GM12865 (cell line): ENCODE measurements at regions not wholly inside any gene's neighbourhood (a gene's known extent, or its start where the extent isn't known, plus 50 kb on each side); places are given as distances from the start of the nearest gene placed in this dataset.

Source experiments
- DNase-seq: peaks from one replicate; pipeline ENCODE4 v3.0.0; 2010; ENCODE audit warnings: low read depth
- H3K4me3 ChIP-seq: 2 replicates; pipeline ENCODE4 v1.5.1; 2011; ENCODE audit warnings: mild to moderate bottlenecking, low read depth, low read length, control low read depth
- TF ChIP-seq, protein P1 (sequence below): IDR thresholded peaks from 2 replicates; pipeline ENCODE4 v1.5.1; 2011; ENCODE audit warnings: low read length, control low read depth, low read depth, inconsistent platforms; ENCODE audit not compliant: insufficient read depth; ENCODE audit errors: missing control alignments

- no peak for DNase-seq
These were observed 133.7 kb upstream of the MEIS1 start for GRCh38 chr2:66301022-66301766.

DNA sequence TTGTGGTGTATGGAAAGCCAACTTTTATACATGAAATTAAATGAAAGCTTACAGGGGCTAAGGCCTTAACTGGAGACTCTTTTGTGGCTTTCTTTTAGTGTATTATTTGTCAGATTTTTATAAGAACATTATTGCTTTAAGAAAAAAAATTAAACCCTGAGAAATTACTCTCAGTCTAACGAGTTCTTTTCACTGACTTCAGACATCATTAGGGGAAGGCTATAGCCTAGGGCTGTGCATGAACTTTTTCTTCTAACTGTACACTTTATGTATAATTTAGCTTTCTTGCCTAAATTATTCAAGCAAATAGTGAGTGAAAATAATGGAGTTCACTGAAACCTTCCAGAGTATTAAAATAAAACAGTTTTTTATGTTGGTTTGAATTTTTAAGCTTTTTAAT lies 151.1 kb upstream of the MEIS1 start:
- no peak for DNase-seq
- TF ChIP-seq, protein P1, sequence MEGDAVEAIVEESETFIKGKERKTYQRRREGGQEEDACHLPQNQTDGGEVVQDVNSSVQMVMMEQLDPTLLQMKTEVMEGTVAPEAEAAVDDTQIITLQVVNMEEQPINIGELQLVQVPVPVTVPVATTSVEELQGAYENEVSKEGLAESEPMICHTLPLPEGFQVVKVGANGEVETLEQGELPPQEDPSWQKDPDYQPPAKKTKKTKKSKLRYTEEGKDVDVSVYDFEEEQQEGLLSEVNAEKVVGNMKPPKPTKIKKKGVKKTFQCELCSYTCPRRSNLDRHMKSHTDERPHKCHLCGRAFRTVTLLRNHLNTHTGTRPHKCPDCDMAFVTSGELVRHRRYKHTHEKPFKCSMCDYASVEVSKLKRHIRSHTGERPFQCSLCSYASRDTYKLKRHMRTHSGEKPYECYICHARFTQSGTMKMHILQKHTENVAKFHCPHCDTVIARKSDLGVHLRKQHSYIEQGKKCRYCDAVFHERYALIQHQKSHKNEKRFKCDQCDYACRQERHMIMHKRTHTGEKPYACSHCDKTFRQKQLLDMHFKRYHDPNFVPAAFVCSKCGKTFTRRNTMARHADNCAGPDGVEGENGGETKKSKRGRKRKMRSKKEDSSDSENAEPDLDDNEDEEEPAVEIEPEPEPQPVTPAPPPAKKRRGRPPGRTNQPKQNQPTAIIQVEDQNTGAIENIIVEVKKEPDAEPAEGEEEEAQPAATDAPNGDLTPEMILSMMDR, result no peak
- H3K4me3 ChIP-seq, result no peak overlapping the region

More at GRCh38 chr2:66301022-66301766, 133.7 kb upstream of the MEIS1 start:
- H3K4me3 ChIP-seq, result no peak overlapping the region
- TF ChIP-seq, protein P1, result no peak

DNA sequence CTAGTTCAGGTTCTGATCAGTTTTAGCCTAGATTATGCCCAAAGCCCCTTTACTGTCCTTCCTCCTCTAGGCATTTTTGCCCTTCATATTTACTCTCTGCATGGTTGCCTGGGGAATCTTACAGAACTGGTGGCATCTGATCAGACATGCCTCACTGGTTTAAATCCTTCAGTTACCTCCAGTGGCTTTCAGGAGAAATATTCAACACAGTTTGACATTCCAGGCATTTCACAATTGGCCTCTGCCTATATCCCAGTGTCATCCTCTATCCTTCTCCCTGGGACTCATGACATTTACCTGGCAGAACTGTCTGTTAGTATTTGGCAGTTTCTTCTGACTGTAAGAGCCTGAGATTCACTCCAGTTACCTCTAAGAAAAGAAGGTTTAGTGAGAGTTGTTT lies 152.9 kb upstream of the MEIS1 start:
- DNase-seq, result no peak
- H3K4me3 ChIP-seq, result no peak overlapping the region

GRCh38 chr2:66279024-66279423 lies 155.9 kb upstream of the MEIS1 start:
- TF ChIP-seq, protein P1, result no peak
- H3K4me3 ChIP-seq, result no peak overlapping the region
- no peak for DNase-seq

More for the DNA sequence above, 152.9 kb upstream of the MEIS1 start:
- TF ChIP-seq, protein P1, result no peak

GRCh38 chr2:66275984-66276383 lies 158.9 kb upstream of the MEIS1 start:
- TF ChIP-seq, protein P1, result no peak
- DNase-seq, result no peak
- no peak overlapping the region for H3K4me3 ChIP-seq

GRCh38 chr2:66273933-66274490 lies 160.9 kb upstream of the MEIS1 start:
- no peak for DNase-seq
- H3K4me3 ChIP-seq, result no peak overlapping the region
- TF ChIP-seq, protein P1, result no peak
